ENCODE measurements at regions not wholly inside any gene's neighbourhood (a gene's known extent, or its start where the extent isn't known, plus 50 kb on each side); places are given as distances from the start of the nearest gene placed in this dataset.

GRCh38 chr1:218112862-218113261, 172.2 kb upstream of the RRP15 start:
- TF ChIP-seq EZH2 (IDR thresholded peaks at IDR 0.05) (no peak), POLR2AphosphoS5 (IDR thresholded peaks at IDR 0.05; ENCODE audit: borderline replicate concordance, low read depth, low read length) (no peak), FOXP2 (optimal IDR thresholded peaks at IDR 0.05; ENCODE audit: control extremely low read depth, extremely low read length, insufficient read depth) (no peak)

Data from SK-N-MC (cell line).